A549 (cell line): ENCODE measurements at regions not wholly inside any gene's neighbourhood (a gene's known extent, or its start where the extent isn't known, plus 50 kb on each side); places are given as distances from the start of the nearest gene placed in this dataset.

ENCODE experiments used
- CEBPB ChIP-seq, 2 experiments: fragments of >200 bp in 1 of 2; sonication (Bioruptor Twin) in 1 of 2; formaldehyde crosslinking in 1 of 2; IDR thresholded peaks; 2 replicates each; pipeline ENCODE4 v1.6.1; 2012 to 2016
- FOSL2 ChIP-seq, 2 experiments: fragments of 450-650 bp in 1 of 2; fragments of >200 bp in 1 of 2; sonication (Bioruptor Twin) in 1 of 2; formaldehyde crosslinking; IDR thresholded peaks; 2 replicates each; pipeline versions ENCODE4 v1.5.0 to v1.6.1; 2016 to 2020; ENCODE audit warnings: mild to moderate bottlenecking in 1 of 2, moderate library complexity in 1 of 2
- MAZ ChIP-seq: fragments of 150-350 bp; IDR thresholded peaks from 2 replicates; pipeline ENCODE4 v1.6.1; 2014; ENCODE audit warnings: antibody characterized with exemption, low read depth, low read length, borderline replicate concordance
- POLR2A ChIP-seq: IDR thresholded peaks from 2 replicates; pipeline ENCODE4 v1.6.1; 2012; ENCODE audit warnings: mild to moderate bottlenecking, low read length
- TF ChIP-seq, protein P1 (sequence below): fragments of >200 bp; sonication (Bioruptor Twin); formaldehyde crosslinking; IDR thresholded peaks from 3 replicates; pipeline ENCODE4 v1.5.1; 2016
- TF ChIP-seq, protein P2 (sequence below): IDR thresholded peaks from 2 replicates; pipeline ENCODE4 v1.6.1; 2012; ENCODE audit warnings: low read depth, borderline replicate concordance

DNA sequence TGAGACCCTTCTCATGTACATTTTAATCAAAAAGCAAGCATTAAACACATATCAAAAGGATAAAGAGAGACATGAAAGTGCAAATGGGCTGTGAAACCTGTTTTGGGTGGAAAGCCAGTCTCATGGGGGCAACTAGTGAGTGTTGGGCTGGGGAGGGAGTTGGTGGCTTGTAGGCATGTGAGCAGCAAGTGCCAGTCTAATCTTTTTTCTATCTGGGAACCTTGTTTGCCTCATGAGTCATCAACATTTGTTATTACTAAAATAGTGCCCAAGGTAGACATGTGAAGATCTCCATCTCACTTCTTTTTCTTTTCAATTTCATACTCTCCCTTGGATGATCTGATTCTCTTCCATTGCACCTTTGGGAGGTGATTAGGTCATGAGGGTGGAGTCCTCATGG is 613.9 kb upstream of the GYPC start:
- TF ChIP-seq CEBPB (IDR thresholded peaks at IDR 0.05) (no peak), FOSL2 (IDR thresholded peaks at IDR 0.05) (no peak), FOSL2 (CRISPR knock-in tag; IDR thresholded peaks at IDR 0.05) (no peak), MAZ (no peak), POLR2A (no peak)
- TF ChIP-seq, protein P1, sequence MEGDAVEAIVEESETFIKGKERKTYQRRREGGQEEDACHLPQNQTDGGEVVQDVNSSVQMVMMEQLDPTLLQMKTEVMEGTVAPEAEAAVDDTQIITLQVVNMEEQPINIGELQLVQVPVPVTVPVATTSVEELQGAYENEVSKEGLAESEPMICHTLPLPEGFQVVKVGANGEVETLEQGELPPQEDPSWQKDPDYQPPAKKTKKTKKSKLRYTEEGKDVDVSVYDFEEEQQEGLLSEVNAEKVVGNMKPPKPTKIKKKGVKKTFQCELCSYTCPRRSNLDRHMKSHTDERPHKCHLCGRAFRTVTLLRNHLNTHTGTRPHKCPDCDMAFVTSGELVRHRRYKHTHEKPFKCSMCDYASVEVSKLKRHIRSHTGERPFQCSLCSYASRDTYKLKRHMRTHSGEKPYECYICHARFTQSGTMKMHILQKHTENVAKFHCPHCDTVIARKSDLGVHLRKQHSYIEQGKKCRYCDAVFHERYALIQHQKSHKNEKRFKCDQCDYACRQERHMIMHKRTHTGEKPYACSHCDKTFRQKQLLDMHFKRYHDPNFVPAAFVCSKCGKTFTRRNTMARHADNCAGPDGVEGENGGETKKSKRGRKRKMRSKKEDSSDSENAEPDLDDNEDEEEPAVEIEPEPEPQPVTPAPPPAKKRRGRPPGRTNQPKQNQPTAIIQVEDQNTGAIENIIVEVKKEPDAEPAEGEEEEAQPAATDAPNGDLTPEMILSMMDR, result no peak
- TF ChIP-seq, protein P2, sequence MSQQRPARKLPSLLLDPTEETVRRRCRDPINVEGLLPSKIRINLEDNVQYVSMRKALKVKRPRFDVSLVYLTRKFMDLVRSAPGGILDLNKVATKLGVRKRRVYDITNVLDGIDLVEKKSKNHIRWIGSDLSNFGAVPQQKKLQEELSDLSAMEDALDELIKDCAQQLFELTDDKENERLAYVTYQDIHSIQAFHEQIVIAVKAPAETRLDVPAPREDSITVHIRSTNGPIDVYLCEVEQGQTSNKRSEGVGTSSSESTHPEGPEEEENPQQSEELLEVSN, result no peak
